Amniotic stem cell (primary cell): ENCODE measurements at regions not wholly inside any gene's neighbourhood (a gene's known extent, or its start where the extent isn't known, plus 50 kb on each side); places are given as distances from the start of the nearest gene placed in this dataset.
A peak's percentile ranks its signal among the peaks of the same experiment; 100 is the strongest.

Experiments used
- DNase-seq: peaks from one replicate; lab custom pipeline; 2025; lab: John Stamatoyannopoulos, UW

DNA sequence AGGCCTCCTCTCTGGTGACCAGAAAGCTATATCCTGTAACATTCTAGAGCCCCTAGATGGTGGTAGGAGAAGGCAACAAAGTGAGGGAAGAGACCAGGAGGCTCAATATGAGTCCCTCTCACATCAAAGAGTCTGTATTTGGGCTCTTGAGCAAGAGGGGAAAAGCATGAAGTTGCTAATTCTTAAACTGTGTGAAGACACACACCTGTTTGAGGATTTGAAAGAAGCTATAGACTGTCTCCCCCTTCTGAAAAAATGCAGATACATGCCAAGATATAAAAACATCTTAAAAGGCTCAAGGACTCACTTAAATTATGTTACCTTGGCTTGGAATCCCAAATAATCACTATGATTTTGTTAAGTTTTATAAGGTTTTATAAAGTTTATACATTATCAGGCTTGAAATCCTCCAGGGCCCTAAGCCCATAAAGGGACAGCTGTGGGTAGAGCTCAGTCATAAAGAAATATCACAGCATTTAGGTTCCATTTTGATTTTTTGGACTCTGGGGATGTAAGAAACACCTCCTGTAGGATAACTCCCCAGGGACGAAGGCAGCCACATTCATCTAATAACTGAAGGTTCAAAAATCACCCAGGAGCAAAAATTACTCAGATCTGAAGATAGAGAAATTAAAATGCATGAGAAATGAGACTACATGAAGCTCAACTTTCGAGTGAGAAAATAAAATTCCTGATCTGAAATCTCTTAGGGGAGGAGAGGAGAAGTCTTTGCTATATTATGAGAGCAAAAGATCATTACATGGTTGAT is 136.1 kb upstream of the LGALSL start:
- DNase-seq: no peak

DNA sequence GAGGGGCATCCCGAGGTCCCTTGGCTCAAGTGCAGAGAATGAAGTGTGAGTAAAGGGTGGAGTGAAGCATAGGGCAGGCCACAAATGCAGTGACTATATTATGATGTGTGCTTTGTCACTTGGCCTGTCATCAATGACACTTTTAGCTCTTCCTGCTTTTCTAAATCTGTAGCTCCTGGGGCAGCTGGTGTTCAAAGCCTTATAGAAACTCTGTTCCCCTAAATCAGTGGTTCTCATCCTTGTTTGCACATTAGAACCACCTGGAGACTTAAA is 135.6 kb upstream of the LGALSL start:
- no peak for DNase-seq

DNA sequence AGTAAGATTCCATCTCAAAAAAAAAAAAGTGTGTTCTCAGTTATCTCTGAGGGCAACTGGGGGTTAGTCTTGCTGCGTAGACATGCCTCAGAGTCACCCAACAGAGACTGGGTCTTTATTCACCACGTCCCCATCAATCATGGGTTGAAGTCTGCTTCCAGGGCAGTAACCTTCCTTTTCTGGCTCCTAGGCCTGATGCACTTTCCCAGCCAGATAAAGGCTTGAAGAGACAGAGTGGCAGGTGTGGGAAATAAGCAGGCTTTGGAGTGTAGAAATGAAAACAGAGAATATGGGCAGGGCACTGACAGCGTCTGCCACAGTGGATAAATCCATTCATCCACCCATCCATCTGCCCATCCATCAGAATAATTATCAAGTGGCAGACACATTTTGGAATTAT is 134.1 kb upstream of the LGALSL start:
- DNase-seq: no peak

DNA sequence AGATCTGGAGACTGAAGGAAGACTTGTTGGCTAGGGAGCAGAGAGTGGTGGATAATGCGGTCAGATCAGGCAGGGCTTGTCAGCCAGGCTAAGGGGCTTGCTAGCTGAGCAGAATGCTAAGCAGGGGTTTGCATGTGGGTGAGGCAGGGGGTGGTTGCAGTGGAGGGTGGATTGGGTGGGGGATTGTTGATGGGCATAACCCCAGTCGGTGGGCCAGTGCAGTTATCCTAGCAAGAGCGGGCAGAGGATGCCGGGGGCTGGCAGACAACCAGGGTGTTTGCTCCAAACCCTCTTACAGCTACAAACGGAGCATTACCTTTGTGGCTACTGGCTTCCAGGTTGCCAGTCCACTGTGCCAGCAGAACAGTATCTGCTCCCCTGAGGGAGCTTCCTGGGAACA is 131.5 kb upstream of the LGALSL start:
- no peak for DNase-seq

DNA sequence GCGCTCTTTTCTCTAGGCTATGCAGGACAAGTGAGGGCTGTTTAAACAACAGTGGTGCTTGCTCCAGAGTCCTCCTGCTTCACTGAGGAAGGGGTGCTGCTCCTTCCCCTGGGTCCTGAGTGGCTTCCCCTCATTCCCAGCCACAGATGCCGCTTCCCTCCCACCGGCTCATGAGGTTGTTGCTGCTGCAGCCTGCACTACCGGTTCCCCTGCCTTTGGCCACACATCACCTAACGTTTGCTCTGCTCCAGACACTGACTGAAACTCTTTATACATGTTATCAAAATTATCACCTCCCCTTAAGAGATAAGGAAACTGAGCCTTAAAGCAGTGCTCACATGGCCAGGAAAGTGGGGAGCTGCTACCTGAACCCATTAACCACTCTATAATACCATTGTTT is 130.8 kb upstream of the LGALSL start:
- DNase-seq: no peak

DNA sequence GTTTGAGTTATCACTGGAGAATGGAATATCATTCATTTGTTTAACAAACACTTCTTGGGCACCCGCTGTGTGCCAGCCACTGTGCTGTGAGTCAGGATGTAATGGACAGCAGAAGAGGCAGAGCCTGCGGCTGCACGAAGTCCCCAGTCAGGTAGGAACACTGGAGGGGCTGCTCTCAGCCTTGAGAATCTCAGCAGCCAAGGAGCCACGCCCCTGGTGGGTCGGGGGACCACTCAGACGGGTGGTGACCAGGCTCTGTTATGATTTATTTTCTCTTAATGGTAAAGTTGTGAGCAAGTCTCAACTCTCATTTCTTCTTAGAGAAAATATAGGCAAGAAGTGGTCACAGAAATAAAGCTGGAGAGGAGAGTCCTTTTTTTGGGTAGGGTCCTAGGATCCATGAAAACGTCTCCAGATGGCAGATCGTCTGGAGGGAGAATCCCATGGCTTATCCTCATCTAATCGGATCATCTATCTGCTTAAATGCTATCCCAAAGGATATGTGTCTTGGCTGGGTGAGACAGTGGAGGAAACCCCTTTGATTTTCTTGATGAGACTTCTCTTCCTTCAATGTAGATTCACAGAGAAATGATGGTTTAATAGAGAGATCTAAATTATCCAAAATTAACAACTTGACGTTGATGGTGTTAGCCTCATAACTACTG is 129.1 kb upstream of the LGALSL start:
- no peak for DNase-seq

DNA sequence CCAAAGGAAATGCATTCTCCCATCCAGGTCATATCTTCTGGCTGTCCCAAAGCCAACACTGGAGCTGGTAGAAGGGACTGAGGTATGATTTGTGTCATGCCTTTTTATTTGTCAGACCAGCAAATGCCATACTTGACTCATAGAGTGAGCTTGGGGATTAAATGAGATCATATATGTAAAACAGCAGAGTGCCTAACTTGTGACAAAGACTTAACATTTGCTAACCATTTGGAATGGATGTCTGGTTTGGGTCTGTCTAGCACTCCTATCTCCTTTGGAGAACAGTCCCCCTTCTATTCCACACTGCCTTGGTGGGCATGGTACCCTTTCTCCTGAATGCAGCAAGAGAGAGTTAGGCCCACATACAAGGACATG is 128.5 kb upstream of the LGALSL start:
- no peak for DNase-seq

DNA sequence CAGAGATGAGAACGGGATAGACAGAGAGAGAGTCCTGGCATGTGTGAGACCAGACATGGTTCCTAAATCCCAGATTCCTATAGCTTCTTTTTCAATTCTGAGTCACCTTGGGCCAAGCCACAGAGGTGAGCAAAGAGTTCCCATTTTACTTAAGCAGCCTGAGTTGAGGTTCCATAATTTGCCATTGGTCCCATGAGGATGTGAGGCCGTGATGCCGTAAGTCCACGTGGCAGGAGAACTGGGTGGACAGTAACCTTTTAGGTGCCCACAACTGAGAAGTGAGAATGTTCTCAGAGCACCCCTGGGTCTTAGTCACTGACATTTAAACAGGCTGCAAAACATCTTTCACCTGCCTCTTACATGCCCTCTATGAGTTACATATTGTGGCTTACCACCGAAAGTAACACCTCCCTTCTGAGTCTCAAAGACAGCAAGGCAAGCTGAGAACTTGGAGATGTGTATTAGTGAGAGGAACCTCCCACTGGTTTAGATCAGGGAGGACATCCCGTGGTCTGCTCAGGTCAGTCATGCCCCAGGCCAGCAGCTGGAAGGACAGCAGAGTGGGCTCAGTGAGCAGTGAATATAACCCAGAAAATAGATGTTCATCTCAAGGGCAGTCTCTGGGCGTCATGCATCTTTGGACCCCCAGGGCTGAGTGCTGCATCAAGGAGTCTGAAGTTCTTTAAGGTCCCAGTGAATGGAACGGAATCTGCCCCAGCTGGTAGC is 127.9 kb upstream of the LGALSL start:
- no peak for DNase-seq

DNA sequence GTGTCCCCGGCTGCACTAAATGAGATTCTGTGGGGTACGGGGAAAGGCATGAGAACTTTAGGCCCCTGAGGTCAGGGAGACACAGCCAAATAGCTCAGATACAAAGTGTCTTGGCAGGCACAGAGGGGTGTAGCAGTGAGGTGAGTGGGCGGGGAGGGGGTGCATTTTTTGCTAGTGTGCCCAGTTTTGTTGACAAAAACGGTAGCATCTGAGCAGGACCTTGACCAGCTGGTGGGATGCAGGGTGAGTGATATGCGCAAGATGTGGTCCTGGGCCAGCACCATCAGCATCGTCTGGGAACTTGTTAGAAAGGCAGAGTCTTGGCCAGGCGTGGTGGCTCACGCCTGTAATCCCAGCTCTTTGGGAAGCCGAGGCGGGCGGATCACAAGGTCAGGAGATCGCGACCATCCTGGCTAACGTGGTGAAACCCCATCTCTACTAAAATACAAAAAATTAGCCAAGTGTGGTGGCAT is 127.3 kb upstream of the LGALSL start:
- no peak for DNase-seq

DNA sequence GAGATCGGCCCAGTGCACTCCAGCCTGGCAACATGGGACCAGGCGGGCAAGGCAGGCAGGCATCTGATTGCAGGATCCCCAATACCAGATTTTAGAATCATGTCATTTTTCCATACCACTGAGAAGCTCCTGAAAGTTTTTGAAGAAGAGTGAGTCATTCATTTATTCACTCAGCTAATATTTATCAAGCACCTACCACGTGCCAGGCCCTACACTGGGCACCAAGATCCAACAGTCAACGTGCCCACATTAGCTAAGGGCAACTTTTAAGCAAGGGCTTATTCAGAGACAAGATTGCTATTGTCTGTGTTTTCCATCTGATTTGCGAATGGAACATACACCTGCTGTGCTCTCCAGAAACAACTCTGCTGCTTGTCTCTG is 126.8 kb upstream of the LGALSL start:
- DNase-seq: no peak

DNA sequence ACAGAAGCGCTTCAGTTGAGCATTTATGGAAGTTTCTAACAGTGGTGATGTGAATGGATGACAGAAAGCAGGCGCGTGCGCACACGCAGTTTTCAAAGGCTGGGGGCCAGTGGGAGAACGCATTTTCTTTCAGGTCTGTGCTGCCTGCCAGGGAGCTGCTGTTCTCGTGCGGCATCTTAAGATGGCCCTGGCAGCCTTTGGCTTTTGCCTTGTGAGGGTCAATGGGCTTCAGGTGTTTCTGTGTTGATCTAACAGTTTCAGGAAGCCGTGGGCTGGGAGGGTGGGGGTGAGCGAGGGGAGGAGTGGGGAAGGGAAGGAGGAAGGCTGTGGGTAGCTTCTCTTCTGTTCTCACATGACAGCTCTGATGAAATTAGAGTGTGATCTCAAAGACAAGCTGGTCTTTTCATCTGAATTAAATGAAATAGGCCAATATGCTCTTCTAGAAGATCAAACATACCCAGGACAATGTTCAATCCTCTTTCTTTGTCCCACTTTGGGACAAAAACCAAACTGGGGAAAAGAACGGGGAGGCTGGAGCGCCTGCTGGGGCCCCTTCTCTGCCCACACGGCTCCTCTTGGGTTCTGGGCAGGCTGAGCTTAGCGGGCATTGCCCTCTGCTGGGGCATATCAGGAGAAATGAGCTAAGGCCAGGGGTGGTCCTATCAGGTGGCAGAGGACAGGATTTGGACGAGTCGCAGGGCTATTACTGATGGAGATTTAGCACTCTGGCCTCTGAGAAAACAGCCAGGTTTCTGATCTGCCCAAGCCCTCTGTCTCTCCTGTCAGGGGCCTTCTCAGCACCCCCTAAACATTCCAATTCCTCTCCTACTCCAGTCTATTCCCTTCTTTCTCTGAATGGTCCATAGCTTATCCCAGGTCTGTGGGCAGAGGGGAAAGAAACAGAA is 126.2 kb upstream of the LGALSL start:
- no peak for DNase-seq

DNA sequence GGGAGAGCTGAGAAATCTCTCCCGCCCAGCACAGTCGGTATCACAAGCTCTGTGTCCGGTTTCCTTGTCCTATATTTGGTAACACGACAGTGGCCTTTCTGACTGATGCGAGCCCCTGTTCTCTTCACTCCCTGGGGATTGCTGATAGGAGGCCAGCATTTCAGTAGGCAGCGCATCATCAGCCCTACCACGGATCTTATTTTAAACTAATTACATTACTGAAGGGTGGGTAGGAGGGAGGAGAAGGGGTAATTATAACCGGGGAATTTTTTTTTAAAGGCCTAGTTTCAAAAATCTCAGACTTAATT is 125.6 kb upstream of the LGALSL start:
- no peak for DNase-seq

DNA sequence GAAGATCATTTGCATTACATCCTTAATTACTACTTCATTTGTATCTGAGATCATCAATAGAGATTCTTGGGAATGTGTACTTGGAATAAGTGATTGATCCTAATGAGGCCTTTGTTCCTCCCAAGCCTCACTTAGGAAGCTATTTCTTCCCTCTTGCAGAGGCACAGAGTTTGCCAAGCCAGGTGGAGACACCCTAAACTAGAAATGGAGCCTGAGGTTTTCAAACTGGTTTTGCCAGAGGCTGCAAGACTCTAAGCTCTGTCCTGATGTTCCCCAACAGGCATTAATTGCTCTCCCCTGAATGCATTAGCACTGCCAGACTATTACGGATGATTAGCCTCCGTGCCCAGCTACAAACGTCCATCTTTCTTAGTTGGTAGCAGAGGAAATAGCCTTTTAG is 125.2 kb upstream of the LGALSL start:
- DNase-seq: no peak

DNA sequence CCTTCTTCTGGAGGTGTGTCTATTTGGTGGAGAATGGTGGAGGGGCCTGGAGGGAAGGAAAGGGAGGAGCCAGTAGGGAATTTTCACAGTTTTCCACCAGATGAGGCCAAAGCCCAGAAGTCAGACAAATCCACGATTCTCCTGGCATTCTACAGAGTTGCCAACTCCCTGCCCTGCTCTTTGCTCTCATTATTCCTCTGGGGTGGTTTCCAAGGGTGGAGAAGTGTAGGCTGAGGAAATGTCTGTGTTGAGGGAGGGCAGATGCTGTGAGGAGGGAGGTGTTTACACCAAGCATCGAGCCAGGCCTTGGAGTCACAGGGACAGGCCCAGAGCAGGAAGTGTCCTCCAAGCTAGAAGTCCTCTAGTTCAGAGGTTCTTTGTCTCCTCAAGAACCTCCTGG is 124.1 kb upstream of the LGALSL start:
- DNase-seq: no peak

DNA sequence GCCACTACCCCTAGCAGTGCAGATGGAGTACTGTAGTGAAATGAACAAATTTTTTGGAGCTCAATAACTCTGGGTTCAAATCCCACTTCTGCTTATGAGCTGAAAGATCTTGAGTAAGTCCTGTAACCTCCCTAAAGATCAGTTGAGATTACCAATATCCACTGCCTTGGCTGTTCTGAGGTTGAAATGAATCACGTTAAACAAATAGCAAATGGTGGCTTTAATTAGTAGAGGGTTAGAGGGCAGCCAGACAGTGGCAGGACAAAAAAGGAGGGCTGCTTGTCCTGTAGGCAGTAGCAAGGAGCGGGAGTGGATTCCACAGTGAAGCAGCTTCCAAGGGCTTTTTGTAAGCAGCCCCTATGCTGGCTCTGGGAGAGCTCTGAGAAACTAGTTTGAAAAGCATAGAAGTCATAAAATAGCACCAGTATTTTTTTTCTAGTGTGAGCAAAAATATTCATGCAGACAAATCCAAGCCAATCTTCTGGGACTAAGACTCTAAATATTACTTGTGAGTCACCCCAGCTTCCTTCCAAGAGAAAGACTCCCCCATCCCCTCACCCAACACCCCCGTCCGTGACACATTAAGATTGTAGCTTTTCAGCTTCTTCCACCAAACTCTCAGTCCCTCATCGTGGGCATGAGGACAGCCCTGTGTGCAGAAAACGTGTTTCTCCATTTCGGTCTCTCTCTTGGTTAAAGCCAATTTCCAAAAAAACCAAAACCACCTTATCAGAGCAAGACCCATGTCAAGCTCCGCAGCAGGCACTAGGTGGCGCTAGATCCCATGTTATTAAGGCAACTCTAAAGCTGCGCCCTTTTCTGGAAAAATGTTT is 123.5 kb upstream of the LGALSL start:
- peak; percentile 90 for DNase-seq

DNA sequence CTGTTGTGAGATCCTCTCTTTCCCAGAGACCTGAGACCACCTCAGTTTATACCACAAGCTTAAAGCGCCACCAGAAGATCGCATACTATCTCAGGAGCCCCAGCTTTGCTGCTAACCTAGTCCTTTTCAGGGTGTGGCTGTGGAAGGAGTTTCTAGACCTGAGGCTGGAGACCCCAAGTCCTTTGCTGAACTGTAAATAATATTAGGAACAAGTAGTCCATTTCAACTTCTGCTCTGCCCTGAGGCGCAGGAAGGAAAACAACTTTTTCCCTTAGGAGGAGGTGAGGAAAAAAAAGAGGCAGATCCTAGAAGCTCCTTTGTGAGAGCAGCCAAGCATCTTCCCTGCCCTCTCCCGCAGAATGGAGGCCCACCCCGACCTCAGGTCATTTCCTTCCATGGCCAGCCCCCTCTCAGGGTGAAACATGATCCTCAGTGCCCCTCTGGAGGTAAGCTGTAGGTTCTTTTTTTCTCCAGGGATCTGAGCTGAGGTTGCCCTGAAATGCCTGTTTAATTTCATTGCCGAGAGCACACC is 122.8 kb upstream of the LGALSL start:
- DNase-seq: no peak

DNA sequence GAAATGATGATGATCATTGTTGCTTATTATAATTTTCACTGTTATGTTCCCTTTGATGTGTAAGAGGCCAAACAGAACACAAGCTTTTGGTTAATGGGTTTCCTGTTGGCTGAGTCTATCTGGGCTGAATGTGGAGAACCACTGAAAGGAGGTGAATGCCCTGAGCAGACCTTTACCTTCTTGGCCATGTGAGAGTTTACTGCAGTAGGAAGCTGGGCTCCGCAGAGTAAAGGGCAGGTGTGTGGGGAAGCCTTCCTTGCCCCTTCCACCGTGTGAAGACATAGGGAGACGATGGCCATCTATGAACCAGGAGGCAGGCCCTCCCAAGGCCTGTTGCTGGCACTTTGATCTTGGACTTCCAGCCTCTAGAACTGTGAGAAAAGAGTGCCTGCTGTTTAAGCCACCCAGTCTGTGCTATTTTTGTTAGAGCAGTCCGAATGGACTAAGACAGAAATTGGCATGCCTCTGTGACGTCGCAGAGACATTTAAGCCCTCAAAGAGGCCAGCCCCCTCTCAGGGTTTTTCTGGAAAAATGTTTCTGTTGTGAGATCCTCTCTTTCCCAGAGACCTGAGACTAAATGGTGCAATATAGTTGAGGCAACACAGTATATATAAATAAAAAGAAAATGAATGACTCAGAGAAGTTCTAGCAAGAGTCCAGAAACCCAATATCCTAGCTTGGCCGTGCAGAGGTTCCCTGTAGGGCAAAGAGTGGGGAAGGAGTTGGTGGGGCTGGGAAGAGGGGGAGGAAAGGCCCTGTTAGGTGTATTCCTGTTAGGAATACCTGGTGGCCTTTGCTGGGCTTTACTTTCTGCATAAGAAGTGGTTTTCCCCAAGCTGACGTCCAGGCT is 121.9 kb upstream of the LGALSL start:
- no peak for DNase-seq

DNA sequence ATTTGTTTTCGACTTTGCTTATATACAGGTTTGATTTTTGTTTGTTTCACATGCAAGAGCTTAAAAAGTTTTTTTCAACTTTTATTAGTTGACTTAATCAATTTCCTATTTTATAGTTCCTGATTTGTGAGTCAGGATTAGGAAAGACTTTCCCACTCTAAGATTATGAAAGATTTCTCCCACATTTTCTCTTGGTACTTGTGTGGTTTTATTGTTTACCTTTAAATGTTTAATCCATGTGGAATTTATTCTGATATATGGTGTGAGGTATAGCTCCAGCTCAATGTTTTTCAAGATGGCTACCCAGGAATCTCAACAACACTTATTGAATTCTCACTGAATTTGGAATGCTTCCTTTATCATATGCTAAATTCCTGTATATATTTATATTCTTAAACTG is 117.8 kb upstream of the LGALSL start:
- no peak for DNase-seq

DNA sequence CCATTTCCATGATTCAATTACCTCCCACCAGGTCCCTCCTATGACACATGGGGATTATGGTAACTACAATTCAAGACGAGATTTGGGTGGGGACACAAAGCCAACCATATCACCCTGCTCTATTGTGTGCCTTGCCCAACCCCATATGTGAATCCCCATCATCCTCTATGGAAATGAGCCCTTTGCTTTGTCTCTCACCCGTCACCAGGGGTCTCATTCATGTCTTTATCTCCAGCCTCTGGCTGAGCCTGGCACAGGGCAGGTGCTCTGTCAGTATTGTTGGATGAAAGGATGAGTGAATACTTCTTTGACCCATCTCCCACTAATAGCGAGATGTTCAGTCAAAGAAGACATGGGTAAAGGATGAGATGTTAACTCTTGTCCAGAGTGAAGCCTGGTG is 116.6 kb upstream of the LGALSL start:
- DNase-seq: no peak

DNA sequence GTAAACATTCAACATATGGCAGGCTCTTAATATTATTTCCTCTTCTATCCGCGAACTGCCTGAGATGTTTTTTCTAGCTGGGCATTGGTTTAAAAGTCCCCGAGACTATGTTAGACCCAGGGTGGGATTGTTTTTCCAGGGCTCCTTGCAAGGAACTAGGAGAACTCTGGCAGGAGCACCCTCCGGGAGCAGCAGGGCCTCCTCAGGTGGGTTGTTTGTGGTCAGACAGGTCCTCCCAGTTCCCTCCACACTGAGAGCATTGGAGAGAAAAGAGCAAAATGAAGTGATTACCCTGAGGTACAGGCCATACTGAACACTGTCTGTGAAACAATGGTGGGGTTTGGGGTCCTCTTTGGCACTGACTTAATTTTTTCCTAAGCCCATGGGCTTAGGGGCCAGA is 115.9 kb upstream of the LGALSL start:
- DNase-seq: no peak
